PFSK-1 (cell line): ENCODE measurements at regions not wholly inside any gene's neighbourhood (a gene's known extent, or its start where the extent isn't known, plus 50 kb on each side); places are given as distances from the start of the nearest gene placed in this dataset.

Source experiments
- FOXP2 ChIP-seq: optimal IDR thresholded peaks from 2 replicates; pipeline ENCODE3; 2011; ENCODE audit warnings: borderline replicate concordance, control low read depth, inconsistent platforms; ENCODE audit not compliant: insufficient read depth; ENCODE audit errors: extremely low read length, extremely low read depth
- POLR2AphosphoS5 ChIP-seq: IDR thresholded peaks from 2 replicates; pipeline ENCODE4 v1.6.1; 2012; ENCODE audit warnings: low read depth, mild to moderate bottlenecking, control low read depth, low read length, moderate library complexity
- SIN3A ChIP-seq: IDR thresholded peaks from 2 replicates; pipeline ENCODE4 v1.6.1; 2012; ENCODE audit warnings: mild to moderate bottlenecking, low read length, moderate library complexity, borderline replicate concordance; ENCODE audit not compliant: insufficient read depth
- TAF1 ChIP-seq: IDR thresholded peaks from 2 replicates; pipeline ENCODE4 v1.6.1; 2012; ENCODE audit warnings: low read length, control low read depth, borderline replicate concordance; ENCODE audit not compliant: insufficient read depth
- TF ChIP-seq, protein P1 (sequence below), 2 experiments: IDR thresholded peaks; 2 replicates each; pipeline versions ENCODE4 v1.6.1 to v1.8.0; 2011 to 2012; ENCODE audit warnings: low read depth in 2 of 2, low read length in 2 of 2, control low read depth in 1 of 2, inconsistent platforms in 1 of 2, mild to moderate bottlenecking in 1 of 2, moderate library complexity in 1 of 2; ENCODE audit not compliant: insufficient read depth in 1 of 2

DNA sequence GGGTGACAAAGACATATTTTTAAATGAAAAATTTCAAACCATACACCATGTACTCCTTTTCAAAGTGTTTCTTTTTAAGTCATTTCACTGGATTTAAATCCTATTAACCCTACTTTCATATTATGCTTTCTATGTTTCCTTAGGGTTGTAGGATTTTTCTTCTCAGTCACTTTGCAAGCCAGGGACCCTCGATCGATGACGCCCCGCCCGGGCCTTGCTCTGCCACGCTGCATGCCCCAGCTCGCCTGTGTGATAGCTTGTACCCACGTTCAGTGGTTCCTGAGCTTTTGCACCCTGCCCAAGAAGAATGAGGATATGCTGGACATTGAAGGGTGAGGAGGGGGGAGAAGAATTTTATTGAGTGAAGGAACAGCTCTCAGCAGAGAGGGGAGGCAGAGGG, 568.0 kb downstream of the TRIB2 start:
- TF ChIP-seq FOXP2 (no peak), SIN3A (no peak), POLR2AphosphoS5 (no peak)

DNA sequence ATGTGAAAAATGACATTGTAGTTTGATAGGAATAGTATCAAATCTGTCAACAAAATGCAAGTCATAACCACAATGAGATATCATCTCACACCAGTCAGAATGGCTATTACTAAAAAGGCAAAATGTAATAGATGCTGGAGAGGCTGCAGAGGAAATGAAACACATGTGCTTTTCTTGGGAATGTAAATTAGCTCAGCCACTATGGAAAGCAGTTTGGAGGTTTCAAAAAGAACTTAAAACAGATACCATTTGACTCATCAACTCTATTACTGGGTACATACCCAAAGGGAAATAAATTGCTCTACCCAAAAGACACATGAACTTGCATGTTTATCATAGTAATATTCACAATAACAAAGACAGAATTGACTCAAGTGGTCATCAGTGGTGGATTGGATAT, 572.6 kb downstream of the TRIB2 start:
- TF ChIP-seq SIN3A (no peak), FOXP2 (no peak), TAF1 (no peak), POLR2AphosphoS5 (no peak)
- TF ChIP-seq, protein P1, sequence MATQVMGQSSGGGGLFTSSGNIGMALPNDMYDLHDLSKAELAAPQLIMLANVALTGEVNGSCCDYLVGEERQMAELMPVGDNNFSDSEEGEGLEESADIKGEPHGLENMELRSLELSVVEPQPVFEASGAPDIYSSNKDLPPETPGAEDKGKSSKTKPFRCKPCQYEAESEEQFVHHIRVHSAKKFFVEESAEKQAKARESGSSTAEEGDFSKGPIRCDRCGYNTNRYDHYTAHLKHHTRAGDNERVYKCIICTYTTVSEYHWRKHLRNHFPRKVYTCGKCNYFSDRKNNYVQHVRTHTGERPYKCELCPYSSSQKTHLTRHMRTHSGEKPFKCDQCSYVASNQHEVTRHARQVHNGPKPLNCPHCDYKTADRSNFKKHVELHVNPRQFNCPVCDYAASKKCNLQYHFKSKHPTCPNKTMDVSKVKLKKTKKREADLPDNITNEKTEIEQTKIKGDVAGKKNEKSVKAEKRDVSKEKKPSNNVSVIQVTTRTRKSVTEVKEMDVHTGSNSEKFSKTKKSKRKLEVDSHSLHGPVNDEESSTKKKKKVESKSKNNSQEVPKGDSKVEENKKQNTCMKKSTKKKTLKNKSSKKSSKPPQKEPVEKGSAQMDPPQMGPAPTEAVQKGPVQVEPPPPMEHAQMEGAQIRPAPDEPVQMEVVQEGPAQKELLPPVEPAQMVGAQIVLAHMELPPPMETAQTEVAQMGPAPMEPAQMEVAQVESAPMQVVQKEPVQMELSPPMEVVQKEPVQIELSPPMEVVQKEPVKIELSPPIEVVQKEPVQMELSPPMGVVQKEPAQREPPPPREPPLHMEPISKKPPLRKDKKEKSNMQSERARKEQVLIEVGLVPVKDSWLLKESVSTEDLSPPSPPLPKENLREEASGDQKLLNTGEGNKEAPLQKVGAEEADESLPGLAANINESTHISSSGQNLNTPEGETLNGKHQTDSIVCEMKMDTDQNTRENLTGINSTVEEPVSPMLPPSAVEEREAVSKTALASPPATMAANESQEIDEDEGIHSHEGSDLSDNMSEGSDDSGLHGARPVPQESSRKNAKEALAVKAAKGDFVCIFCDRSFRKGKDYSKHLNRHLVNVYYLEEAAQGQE (IDR thresholded peaks at IDR 0.05; ENCODE audit: insufficient read depth in 1 of 2, low read depth in 2 of 2, low read length in 2 of 2): no peak

- no peak for TF ChIP-seq TAF1
Measured at GRCh38 chr2:13308989-13309388, 592.3 kb downstream of the TRIB2 start.

GRCh38 chr2:13332060-13332459, 615.3 kb downstream of the TRIB2 start:
- TF ChIP-seq SIN3A: no peak

- TF ChIP-seq FOXP2 (no peak), SIN3A (no peak), POLR2AphosphoS5 (no peak), TAF1 (no peak)
- TF ChIP-seq, protein P1 (IDR thresholded peaks at IDR 0.05; ENCODE audit: insufficient read depth in 1 of 2, low read depth in 2 of 2, low read length in 2 of 2): no peak
Measured at GRCh38 chr2:13334545-13334944, 617.8 kb downstream of the TRIB2 start.

- no peak for TF ChIP-seq TAF1
- no peak for TF ChIP-seq FOXP2
- TF ChIP-seq, protein P1 (IDR thresholded peaks at IDR 0.05; ENCODE audit: insufficient read depth in 1 of 2, low read depth in 2 of 2, low read length in 2 of 2): no peak
- no peak for TF ChIP-seq SIN3A
- no peak for TF ChIP-seq POLR2AphosphoS5
Measured at GRCh38 chr2:13335862-13336535, 619.3 kb downstream of the TRIB2 start.

DNA sequence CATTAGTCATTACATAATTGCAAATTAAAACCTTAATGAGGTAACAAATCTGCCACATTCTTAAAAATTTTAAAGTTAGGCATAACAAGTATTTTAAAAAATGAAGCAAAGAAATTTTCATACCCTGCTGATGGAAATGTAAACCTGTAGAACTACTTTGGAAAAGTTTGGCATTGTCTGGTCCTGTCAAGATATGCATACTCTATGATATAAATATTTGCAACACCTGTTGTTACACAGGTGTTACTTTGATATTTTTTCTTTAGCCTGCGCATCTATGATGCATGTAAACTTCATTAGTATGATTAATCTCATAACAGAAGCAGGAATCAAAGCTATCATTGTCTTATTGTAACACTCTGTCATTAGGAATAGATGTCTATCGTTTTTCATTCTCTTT, 634.3 kb downstream of the TRIB2 start:
- TF ChIP-seq TAF1: no peak
- TF ChIP-seq POLR2AphosphoS5: no peak
- TF ChIP-seq FOXP2: no peak
- TF ChIP-seq, protein P1 (IDR thresholded peaks at IDR 0.05; ENCODE audit: insufficient read depth in 1 of 2, low read depth in 2 of 2, low read length in 2 of 2): no peak
- TF ChIP-seq SIN3A: no peak
